ENCODE measurements at regions not wholly inside any gene's neighbourhood (a gene's known extent, or its start where the extent isn't known, plus 50 kb on each side); places are given as distances from the start of the nearest gene placed in this dataset.
A peak's percentile ranks its signal among the peaks of the same experiment; 100 is the strongest.

- Mint-ChIP-seq H3K4me3 (no peak overlapping the region), H3K9me3 (no peaks in the 10 kb centered on the region), H3K4me1 (ENCODE audit: low read depth) (peaks cover 42% of the 10 kb centered on the region), H3K36me3 (ENCODE audit: low read depth) (no peaks in the 10 kb centered on the region), H3K27ac (peak overlapping the region; percentile 76), H3K27me3 (ENCODE audit: low read depth) (peaks cover 10% of the 10 kb centered on the region)
- CTCF ChIA-PET = interaction anchor here (0.6 to 8.5 kb wide), 6 partner anchors 37 to 1212 kb away, joined by 3 to 245 read pairs (median 4); no protein-coding TSS in a partner anchor
- DNase-seq = peak; percentile 78
- intact Hi-C loops (cut with micrococcal nuclease) = loop anchor here (1.0 to 5.0 kb wide), 13 partner anchors 34 to 1634 kb away; no protein-coding TSS in a partner anchor
Measured at GRCh38 chr3:188950832-188951489, 220.8 kb upstream of the TPRG1 start.

GRCh38 chr3:188951734-188952133, 220.0 kb upstream of the TPRG1 start:
- CTCF ChIA-PET = interaction anchor here (0.6 to 8.5 kb wide), 7 partner anchors 37 to 1213 kb away, joined by 3 to 245 read pairs (median 4); partner anchors contain the start of gene BCL6
- Mint-ChIP-seq H3K27me3 (ENCODE audit: low read depth) (peaks cover 5% of the 10 kb centered on the region), H3K36me3 (ENCODE audit: low read depth) (no peaks in the 10 kb centered on the region), H3K27ac (peak overlapping the region; percentile 76), H3K9me3 (no peaks in the 10 kb centered on the region), H3K4me1 (ENCODE audit: low read depth) (peaks cover 46% of the 10 kb centered on the region), H3K4me3 (no peak overlapping the region)
- DNase-seq = no peak
- intact Hi-C loops (cut with micrococcal nuclease) = loop anchor here (1.0 to 5.0 kb wide), 12 partner anchors 34 to 1634 kb away; no protein-coding TSS in a partner anchor

- Mint-ChIP-seq H3K9me3 (no peaks in the 10 kb centered on the region), H3K4me1 (ENCODE audit: low read depth) (peaks cover 39% of the 10 kb centered on the region), H3K4me3 (no peak overlapping the region), H3K36me3 (ENCODE audit: low read depth) (no peaks in the 10 kb centered on the region), H3K27me3 (ENCODE audit: low read depth) (no peaks in the 10 kb centered on the region), H3K27ac (no peak overlapping the region)
- intact Hi-C loops (cut with micrococcal nuclease) = loop anchor here (1.0 to 5.0 kb wide), 14 partner anchors 120 to 1637 kb away; no protein-coding TSS in a partner anchor
- DNase-seq = peak; percentile 91
- CTCF ChIA-PET = interaction anchor here (0.5 to 8.5 kb wide), 61 partner anchors 10 to 1274 kb away, joined by 3 to 245 read pairs (median 4); partner anchors contain the start of gene BCL6
Measured at GRCh38 chr3:188954590-188955208, 217.1 kb upstream of the TPRG1 start.

GRCh38 chr3:188955919-188956318, 215.9 kb upstream of the TPRG1 start:
- intact Hi-C loops (cut with micrococcal nuclease) = loop anchor here (1.0 to 5.0 kb wide), 3 partner anchors 121 to 1339 kb away; no protein-coding TSS in a partner anchor
- CTCF ChIA-PET = interaction anchor here (0.5 to 8.5 kb wide), 27 partner anchors 9 to 1277 kb away, joined by 3 to 245 read pairs (median 6); partner anchors contain the start of gene BCL6
- Mint-ChIP-seq H3K27ac (no peak overlapping the region), H3K36me3 (ENCODE audit: low read depth) (no peaks in the 10 kb centered on the region), H3K9me3 (no peaks in the 10 kb centered on the region), H3K4me1 (ENCODE audit: low read depth) (peaks cover 29% of the 10 kb centered on the region), H3K27me3 (ENCODE audit: low read depth) (no peaks in the 10 kb centered on the region), H3K4me3 (no peak overlapping the region)
- no peak for DNase-seq

- no peaks in the 10 kb centered on the region for H3K9me3 Mint-ChIP-seq
- intact Hi-C loops (cut with micrococcal nuclease) = loop anchor here (1.0 to 5.0 kb wide), 2 partner anchors 191 to 1340 kb away; no protein-coding TSS in a partner anchor
- peaks cover 22% of the 10 kb centered on the region for H3K4me1 Mint-ChIP-seq (ENCODE audit: low read depth)
- no peak overlapping the region for H3K4me3 Mint-ChIP-seq
- H3K27me3 Mint-ChIP-seq (ENCODE audit: low read depth) = no peaks in the 10 kb centered on the region
- CTCF ChIA-PET = interaction anchor here (0.7 to 8.5 kb wide), 7 partner anchors 42 to 1218 kb away, joined by 3 to 245 read pairs (median 8); no protein-coding TSS in a partner anchor
- DNase-seq = peak; percentile 34
- H3K27ac Mint-ChIP-seq = no peak overlapping the region
- no peaks in the 10 kb centered on the region for H3K36me3 Mint-ChIP-seq (ENCODE audit: low read depth)
Measured at GRCh38 chr3:188956839-188957489, 214.8 kb upstream of the TPRG1 start.

- intact Hi-C loops (cut with micrococcal nuclease) = loop anchor here (2.0 to 5.0 kb wide), 2 partner anchors 82 to 1342 kb away; no protein-coding TSS in a partner anchor
- Mint-ChIP-seq H3K36me3 (ENCODE audit: low read depth) (no peaks in the 10 kb centered on the region), H3K27ac (no peak overlapping the region), H3K27me3 (ENCODE audit: low read depth) (no peaks in the 10 kb centered on the region), H3K4me1 (ENCODE audit: low read depth) (peaks cover 23% of the 10 kb centered on the region), H3K4me3 (no peak overlapping the region), H3K9me3 (no peaks in the 10 kb centered on the region)
- DNase-seq = no peak
- CTCF ChIA-PET = interaction anchor here (1.4 kb wide), 1 partner anchor 83 kb away, joined by 5 read pairs; no protein-coding TSS in a partner anchor
Measured at GRCh38 chr3:188959013-188959412, 212.8 kb upstream of the TPRG1 start.

GRCh38 chr3:188962253-188963247, 209.2 kb upstream of the TPRG1 start:
- no peak overlapping the region for H3K27ac Mint-ChIP-seq
- intact Hi-C loops (cut with micrococcal nuclease) = no loop called here
- H3K4me3 Mint-ChIP-seq = no peak overlapping the region
- H3K9me3 Mint-ChIP-seq = no peaks in the 10 kb centered on the region
- H3K27me3 Mint-ChIP-seq (ENCODE audit: low read depth) = peaks cover 2% of the 10 kb centered on the region
- no peak for DNase-seq
- CTCF ChIA-PET = interaction anchor here (0.7 to 1.4 kb wide), 3 partner anchors 14 to 135 kb away, joined by 3 to 6 read pairs (median 4); no protein-coding TSS in a partner anchor
- peaks cover 10% of the 10 kb centered on the region for H3K4me1 Mint-ChIP-seq (ENCODE audit: low read depth)
- H3K36me3 Mint-ChIP-seq (ENCODE audit: low read depth) = no peaks in the 10 kb centered on the region

GRCh38 chr3:188964957-188965356, 206.8 kb upstream of the TPRG1 start:
- CTCF ChIA-PET = interaction anchor here (0.6 to 2.8 kb wide), 2 partner anchors 10 to 363 kb away, joined by 4 to 10 read pairs; no protein-coding TSS in a partner anchor
- Mint-ChIP-seq H3K9me3 (no peaks in the 10 kb centered on the region), H3K27me3 (ENCODE audit: low read depth) (peaks cover 2% of the 10 kb centered on the region), H3K4me1 (ENCODE audit: low read depth) (peaks cover 4% of the 10 kb centered on the region), H3K27ac (no peak overlapping the region), H3K36me3 (ENCODE audit: low read depth) (no peaks in the 10 kb centered on the region), H3K4me3 (no peak overlapping the region)
- DNase-seq = no peak
- intact Hi-C loops (cut with micrococcal nuclease) = no loop called here

- Mint-ChIP-seq H3K27ac (no peak overlapping the region), H3K4me3 (no peak overlapping the region), H3K4me1 (ENCODE audit: low read depth) (peaks cover 5% of the 10 kb centered on the region), H3K9me3 (peaks cover 1% of the 10 kb centered on the region), H3K36me3 (ENCODE audit: low read depth) (no peaks in the 10 kb centered on the region), H3K27me3 (ENCODE audit: low read depth) (peaks cover 14% of the 10 kb centered on the region)
- DNase-seq = no peak
- intact Hi-C loops (cut with micrococcal nuclease) = no loop called here
- CTCF ChIA-PET = interaction anchor here (0.8 kb wide), 1 partner anchor 844 kb away, joined by 5 read pairs; no protein-coding TSS in a partner anchor
Measured at GRCh38 chr3:188972310-188972709, 199.5 kb upstream of the TPRG1 start.

- DNase-seq = no peak
- H3K36me3 Mint-ChIP-seq (ENCODE audit: low read depth) = no peaks in the 10 kb centered on the region
- H3K4me3 Mint-ChIP-seq = no peak overlapping the region
- CTCF ChIA-PET = interaction anchor here (1.1 to 1.7 kb wide), 2 partner anchors 21 to 67 kb away, joined by 4 read pairs; no protein-coding TSS in a partner anchor
- peaks cover 13% of the 10 kb centered on the region for H3K27me3 Mint-ChIP-seq (ENCODE audit: low read depth)
- peaks cover 1% of the 10 kb centered on the region for H3K9me3 Mint-ChIP-seq
- no peak overlapping the region for H3K27ac Mint-ChIP-seq
- intact Hi-C loops (cut with micrococcal nuclease) = no loop called here
- H3K4me1 Mint-ChIP-seq (ENCODE audit: low read depth) = peaks cover 5% of the 10 kb centered on the region
Measured at GRCh38 chr3:188974856-188975599, 196.7 kb upstream of the TPRG1 start.
